GM12878 (cell line): ENCODE measurements at regions not wholly inside any gene's neighbourhood (a gene's known extent, or its start where the extent isn't known, plus 50 kb on each side); places are given as distances from the start of the nearest gene placed in this dataset.

Experiments
- CTCF ChIP-seq, 3 experiments: IDR thresholded peaks in 2 of 3; conservative IDR thresholded peaks in 1 of 3; 2 replicates each; pipeline ENCODE4 v1.5.1; 2011; ENCODE audit warnings: low read depth in 3 of 3, low read length in 3 of 3, mild to moderate bottlenecking in 3 of 3, control low read depth in 2 of 3, moderate library complexity in 2 of 3, inconsistent platforms in 1 of 3, mixed read lengths in 1 of 3; ENCODE audit not compliant: control insufficient read depth in 2 of 3, insufficient read depth in 1 of 3; ENCODE audit errors: extremely low read depth in 1 of 3
- RAD21 ChIP-seq: IDR thresholded peaks from 2 replicates; pipeline ENCODE4 v1.6.1; 2011; ENCODE audit warnings: mild to moderate bottlenecking, low read depth, low read length, moderate library complexity; ENCODE audit not compliant: insufficient read depth
- SUZ12 ChIP-seq: fragments of 200-600 bp; sonication (generic); IDR thresholded peaks from one replicate; pipeline ENCODE4 v1.6.1; 2018; ENCODE audit warnings: antibody characterized with exemption, mild to moderate bottlenecking; ENCODE audit not compliant: unreplicated experiment

GRCh38 chr4:11106190-11106589 lies 322.5 kb downstream of the HS3ST1 start:
- no peak for TF ChIP-seq CTCF (IDR thresholded peaks at IDR 0.05 in 2 of 3, conservative IDR thresholded peaks at IDR 0.05 in 1 of 3; ENCODE audit: control insufficient read depth in 2 of 3, extremely low read depth in 1 of 3, insufficient read depth in 1 of 3, low read depth in 3 of 3, low read length in 3 of 3)
- TF ChIP-seq RAD21: no peak
- TF ChIP-seq SUZ12: no peak
